ENCODE measurements at regions not wholly inside any gene's neighbourhood (a gene's known extent, or its start where the extent isn't known, plus 50 kb on each side); places are given as distances from the start of the nearest gene placed in this dataset.

DNA sequence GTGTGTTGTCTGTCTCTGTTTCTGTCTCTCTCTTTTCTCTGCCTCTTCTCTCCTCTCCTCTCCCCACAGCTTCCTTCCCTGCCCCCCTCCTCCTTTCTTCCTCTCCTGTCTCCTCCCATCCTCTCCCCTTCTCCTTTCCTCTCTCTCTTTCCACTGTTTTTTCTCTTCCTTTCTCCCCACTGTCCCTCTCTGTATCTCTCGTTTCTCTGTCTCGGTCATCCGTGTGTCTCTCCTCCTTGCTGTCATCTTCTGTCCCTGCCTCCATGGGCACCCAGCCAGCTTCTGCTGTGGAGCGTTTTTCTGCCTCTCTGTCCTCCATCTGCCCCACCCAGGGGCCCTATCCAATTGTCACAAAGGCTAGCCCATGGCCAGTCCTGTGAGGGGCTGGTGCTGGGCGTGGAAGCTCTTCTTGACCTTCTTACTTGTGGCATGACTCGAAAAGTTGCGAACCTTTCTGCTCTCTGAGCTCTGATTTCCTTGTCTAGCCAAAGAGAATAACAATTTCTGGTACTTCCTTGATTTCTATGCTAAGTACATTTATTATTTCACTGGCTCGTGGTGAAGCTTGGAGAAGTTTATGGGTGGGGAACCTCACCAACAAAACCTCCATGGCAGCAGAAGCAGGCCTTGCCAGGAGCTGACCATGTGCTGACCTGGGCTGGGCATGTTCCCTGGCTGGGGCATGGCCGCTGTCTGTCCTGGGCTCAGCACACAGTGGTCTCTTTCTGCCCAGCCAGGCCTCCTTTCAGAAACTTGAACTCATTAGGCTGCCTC lies 69.3 kb downstream of the CEBPB start:
- no peaks in the 10 kb centered on the region for H3K36me3 Mint-ChIP-seq (ENCODE audit: insufficient read depth)
- H3K4me3 Mint-ChIP-seq (ENCODE audit: low read depth): no peak overlapping the region
- DNase-seq (ENCODE audit: low spot score, unreplicated experiment): no peak
- H3K27me3 Mint-ChIP-seq: peaks cover 11% of the 10 kb centered on the region
- H3K4me1 Mint-ChIP-seq (ENCODE audit: low read depth): peaks cover 9% of the 10 kb centered on the region
- H3K27ac Mint-ChIP-seq: peak overlapping the region; percentile 15
- TF ChIP-seq, protein P1, sequence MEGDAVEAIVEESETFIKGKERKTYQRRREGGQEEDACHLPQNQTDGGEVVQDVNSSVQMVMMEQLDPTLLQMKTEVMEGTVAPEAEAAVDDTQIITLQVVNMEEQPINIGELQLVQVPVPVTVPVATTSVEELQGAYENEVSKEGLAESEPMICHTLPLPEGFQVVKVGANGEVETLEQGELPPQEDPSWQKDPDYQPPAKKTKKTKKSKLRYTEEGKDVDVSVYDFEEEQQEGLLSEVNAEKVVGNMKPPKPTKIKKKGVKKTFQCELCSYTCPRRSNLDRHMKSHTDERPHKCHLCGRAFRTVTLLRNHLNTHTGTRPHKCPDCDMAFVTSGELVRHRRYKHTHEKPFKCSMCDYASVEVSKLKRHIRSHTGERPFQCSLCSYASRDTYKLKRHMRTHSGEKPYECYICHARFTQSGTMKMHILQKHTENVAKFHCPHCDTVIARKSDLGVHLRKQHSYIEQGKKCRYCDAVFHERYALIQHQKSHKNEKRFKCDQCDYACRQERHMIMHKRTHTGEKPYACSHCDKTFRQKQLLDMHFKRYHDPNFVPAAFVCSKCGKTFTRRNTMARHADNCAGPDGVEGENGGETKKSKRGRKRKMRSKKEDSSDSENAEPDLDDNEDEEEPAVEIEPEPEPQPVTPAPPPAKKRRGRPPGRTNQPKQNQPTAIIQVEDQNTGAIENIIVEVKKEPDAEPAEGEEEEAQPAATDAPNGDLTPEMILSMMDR (IDR thresholded peaks at IDR 0.05; ENCODE audit: unreplicated experiment): no peak
- no peaks in the 10 kb centered on the region for H3K9me3 Mint-ChIP-seq (ENCODE audit: low read depth)

DNA sequence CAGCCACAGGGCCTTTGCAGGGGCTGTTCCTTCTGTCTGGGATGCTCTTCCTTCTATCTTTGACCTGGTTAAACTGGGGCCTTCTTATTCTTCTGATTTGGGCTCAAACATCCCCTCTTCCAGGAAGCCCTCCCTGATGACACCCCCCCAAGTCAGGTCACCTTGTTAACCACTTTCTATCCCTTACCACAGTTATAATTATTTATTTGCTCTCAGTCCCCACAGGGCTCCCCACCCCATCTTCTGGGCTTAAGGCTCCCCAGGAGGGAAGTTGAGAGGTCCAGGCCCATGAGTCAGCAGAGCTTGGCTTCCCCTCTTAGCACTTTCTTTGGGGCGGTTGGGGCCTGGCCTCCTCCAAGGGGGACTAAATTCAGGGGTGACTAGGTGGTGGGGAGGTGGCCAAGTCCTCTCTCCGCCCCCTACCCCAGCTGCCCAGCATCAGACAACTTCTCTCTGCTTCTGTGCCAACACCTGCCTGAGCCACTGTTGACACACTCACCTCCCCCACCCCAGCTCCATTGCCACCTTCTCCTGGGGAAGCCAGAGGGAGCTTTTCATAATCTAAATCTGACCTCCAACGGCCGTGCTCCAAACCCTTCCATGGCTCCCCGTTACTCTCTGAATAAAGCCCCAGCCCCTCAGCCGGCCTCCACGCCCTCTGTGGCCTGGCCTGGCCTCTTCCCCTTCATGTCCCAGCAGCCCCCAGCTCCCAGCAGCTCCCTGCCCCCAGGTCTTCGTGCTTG lies 70.0 kb downstream of the CEBPB start:
- peaks cover 9% of the 10 kb centered on the region for H3K4me1 Mint-ChIP-seq (ENCODE audit: low read depth)
- DNase-seq (ENCODE audit: low spot score, unreplicated experiment): no peak
- TF ChIP-seq, protein P1 (IDR thresholded peaks at IDR 0.05; ENCODE audit: unreplicated experiment): no peak
- H3K27ac Mint-ChIP-seq: peak overlapping the region; percentile 20
- H3K27me3 Mint-ChIP-seq: peaks cover 11% of the 10 kb centered on the region
- H3K4me3 Mint-ChIP-seq (ENCODE audit: low read depth): no peak overlapping the region
- H3K9me3 Mint-ChIP-seq (ENCODE audit: low read depth): no peaks in the 10 kb centered on the region
- no peaks in the 10 kb centered on the region for H3K36me3 Mint-ChIP-seq (ENCODE audit: insufficient read depth)

DNA sequence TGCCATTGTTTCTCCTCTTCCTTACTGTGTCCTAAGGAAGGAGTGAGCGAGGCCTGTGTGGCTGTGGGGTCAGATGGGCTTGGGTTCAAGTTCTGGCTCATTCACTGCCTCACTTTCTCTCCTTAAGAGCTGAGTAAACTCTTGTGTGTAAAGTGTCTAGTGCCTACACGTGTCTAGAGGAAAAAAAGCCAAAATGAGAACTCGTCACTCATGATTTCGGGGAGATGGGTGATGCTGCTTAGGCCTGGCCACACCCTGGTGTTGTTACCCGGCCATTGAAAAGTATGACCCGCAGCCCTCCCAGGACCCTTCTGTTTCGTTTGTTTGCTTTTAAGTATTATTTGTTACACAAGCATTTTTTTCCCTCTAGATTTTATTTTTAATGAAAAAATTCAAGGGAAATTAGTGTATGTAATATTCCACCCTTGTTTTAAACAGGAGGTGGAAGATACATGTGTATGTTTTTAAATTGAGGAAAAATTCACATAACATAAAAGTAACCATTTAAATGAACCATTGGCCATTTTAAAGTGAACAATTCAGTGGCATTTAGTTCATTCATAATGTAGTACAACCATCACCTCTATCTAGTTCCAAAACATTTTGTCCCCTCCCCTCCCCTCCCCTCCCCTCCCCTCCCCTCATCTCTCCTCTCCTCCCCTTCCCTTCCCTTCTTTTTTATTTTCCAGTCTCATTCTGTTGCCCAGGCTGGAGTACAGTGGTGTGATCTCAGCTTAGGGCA lies 71.0 kb downstream of the CEBPB start:
- DNase-seq (ENCODE audit: low spot score, unreplicated experiment): no peak
- Mint-ChIP-seq H3K36me3 (ENCODE audit: insufficient read depth) (no peaks in the 10 kb centered on the region), H3K4me3 (ENCODE audit: low read depth) (no peak overlapping the region), H3K27ac (no peak overlapping the region), H3K9me3 (ENCODE audit: low read depth) (no peaks in the 10 kb centered on the region), H3K27me3 (peaks cover 11% of the 10 kb centered on the region), H3K4me1 (ENCODE audit: low read depth) (peaks cover 9% of the 10 kb centered on the region)
- TF ChIP-seq, protein P1 (IDR thresholded peaks at IDR 0.05; ENCODE audit: unreplicated experiment): no peak

DNA sequence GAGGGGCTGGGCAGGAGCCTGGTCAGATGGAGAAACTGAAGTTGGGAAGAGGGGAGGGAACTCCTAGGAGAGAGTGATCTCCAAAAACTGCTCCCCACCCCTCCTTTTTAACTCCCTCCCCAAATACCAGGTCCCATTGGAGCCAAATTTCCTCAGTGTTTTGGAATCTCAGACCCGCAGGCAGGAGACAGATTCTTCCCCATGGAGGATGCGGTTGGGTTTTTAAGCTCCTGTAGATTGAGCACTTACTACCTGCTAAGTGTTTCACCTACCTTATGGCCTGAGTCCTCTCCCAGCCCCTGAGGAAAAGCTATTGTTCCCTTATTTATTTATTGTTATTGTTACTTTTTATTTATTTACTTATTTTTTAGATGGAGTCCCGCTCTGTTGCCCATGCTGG lies 73.2 kb downstream of the CEBPB start:
- no peak overlapping the region for H3K4me3 Mint-ChIP-seq (ENCODE audit: low read depth)
- peaks cover 11% of the 10 kb centered on the region for H3K27me3 Mint-ChIP-seq
- no peaks in the 10 kb centered on the region for H3K9me3 Mint-ChIP-seq (ENCODE audit: low read depth)
- H3K27ac Mint-ChIP-seq: no peak overlapping the region
- no peaks in the 10 kb centered on the region for H3K36me3 Mint-ChIP-seq (ENCODE audit: insufficient read depth)
- DNase-seq (ENCODE audit: low spot score, unreplicated experiment): no peak
- peaks cover 7% of the 10 kb centered on the region for H3K4me1 Mint-ChIP-seq (ENCODE audit: low read depth)
- TF ChIP-seq, protein P1 (IDR thresholded peaks at IDR 0.05; ENCODE audit: unreplicated experiment): no peak

DNA sequence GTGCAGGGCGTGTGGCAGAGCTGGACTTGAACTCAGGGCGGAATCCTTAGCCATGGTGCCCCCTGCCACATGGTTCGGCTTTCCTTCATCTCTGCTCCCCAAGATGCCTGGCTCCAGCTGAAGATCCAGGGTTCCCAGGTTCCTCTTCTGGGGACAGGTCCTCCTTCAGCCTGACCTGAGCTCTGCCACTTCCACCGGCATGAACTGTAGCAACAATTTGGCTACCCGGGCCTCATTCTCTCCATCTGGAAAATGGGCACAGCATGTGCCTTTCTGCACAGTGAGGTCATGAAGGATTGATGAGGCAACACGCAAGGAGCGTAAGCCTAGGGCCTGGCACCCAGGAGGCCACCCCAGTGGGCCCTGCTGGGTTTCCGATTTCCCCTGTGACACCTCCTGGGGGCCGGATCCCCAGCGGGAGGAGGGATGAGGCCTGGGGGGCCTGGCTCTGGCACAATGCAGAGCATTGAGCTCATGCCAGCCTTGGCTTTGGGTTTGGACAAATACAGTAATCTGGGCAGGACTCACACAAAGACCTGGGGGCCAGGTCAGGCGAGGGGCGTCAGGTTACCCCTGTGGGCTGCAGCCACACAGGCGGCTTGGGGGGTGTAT lies 74.0 kb downstream of the CEBPB start:
- Mint-ChIP-seq H3K27me3 (peaks cover 10% of the 10 kb centered on the region), H3K27ac (no peak overlapping the region), H3K4me1 (ENCODE audit: low read depth) (peaks cover 7% of the 10 kb centered on the region), H3K36me3 (ENCODE audit: insufficient read depth) (no peaks in the 10 kb centered on the region), H3K4me3 (ENCODE audit: low read depth) (no peak overlapping the region), H3K9me3 (ENCODE audit: low read depth) (no peaks in the 10 kb centered on the region)
- TF ChIP-seq, protein P1 (IDR thresholded peaks at IDR 0.05; ENCODE audit: unreplicated experiment): no peak
- no peak for DNase-seq (ENCODE audit: low spot score, unreplicated experiment)

All from progenitor cell of endocrine pancreas (in vitro differentiated cells).